DMS153 (cell line): ENCODE measurements at regions not wholly inside any gene's neighbourhood (a gene's known extent, or its start where the extent isn't known, plus 50 kb on each side); places are given as distances from the start of the nearest gene placed in this dataset.
"Not testable (repeated sequence)": the region's sequence is repeated elsewhere in the genome, so short reads cannot be mapped to it uniquely, and the experiment has no call there.

Source experiments
- DNase-seq: peaks from one replicate; lab custom pipeline; 2025; lab: John Stamatoyannopoulos, UW

DNA sequence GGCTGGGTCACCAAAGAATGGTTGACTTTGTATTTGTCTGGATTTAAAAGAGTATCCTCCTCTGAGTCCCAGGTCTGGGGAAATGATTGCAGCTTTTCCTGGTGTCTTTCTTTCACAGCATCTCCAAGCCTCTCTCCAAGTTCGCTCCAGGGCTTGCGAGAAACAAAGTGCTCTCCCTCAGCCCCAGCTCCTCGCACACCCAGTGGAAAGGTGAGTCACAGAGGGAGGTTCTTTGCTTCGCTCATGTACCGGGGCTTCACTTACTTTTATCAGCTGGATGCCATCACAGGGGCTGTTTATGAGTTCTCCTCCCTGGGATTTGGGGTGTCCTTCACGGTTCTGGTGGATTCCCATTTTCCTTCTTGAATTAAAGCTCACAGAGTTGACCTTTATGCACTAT, 252.2 kb upstream of the PLPP4 start:
- DNase-seq: no peak

DNA sequence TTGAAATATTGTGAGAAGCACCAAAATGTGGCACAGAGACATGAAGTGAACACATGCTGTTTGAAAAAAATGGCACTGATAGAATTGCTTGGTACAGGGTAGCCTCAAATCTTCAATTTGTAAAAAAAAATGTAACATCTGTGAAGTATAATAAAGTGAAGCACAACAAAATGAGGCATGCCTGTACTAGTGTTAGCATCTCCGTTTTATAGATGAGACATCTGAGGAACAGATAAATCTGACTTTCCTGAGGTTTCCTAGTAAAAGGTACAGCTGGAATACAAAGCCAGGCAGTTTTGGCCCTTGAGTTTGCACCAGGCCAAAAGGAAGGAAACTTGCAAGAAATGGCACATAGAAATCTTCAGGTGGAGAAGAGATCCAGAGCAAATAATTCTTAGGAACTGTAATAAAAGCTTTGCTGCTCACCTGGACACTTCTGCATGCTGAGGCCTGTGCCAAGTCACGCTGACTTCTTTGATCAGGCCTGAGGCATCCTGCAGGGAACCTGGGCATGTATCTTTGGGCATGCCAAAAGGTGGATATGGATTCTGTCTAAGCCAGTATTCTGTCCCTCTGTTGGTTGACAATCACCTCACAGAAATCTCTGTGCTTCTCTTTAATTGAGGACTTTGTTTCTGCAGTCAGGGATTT, 251.5 kb upstream of the PLPP4 start:
- DNase-seq: no peak

DNA sequence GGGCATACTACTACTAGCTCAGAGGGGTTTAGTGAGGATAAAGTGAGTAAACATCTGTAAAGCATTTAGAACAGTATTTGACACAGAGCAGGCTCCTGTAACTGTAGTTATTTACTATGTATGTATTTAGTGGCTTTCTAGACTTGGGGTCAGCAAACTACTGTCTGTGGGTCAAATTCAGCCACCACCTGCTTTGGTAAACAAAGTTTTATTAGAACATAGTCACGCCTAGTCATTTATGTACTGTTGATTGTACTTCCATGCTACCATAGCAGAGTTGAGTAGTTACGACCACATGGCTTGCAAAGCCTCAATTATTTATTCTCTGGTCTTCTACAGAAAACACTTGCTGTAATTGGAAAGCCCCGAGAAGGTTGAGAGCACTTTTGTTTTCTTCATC, 248.5 kb upstream of the PLPP4 start:
- DNase-seq: no peak

GRCh38 chr10:120209124-120209762, 247.8 kb upstream of the PLPP4 start:
- DNase-seq: no peak

DNA sequence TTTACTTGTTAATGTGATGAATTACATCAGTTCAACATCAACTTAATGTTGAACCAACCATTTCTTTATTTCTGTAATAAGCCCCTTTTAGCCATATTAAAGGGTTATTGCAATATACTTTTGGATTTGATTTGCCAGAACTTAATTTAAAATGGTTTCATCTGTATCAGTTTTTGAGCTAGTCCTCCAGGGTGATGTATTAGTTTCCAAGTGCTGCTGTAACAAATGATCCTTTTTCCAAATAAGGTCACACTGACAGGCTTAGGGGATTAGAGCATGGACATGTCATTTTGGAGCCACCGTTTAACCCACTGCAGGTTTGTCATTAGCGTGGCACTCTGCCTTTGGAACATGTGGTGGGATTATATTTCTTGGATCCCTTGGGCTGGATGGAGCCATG, 244.8 kb upstream of the PLPP4 start:
- DNase-seq: no peak

- not testable (repeated sequence) for DNase-seq
These were observed 243.7 kb upstream of the PLPP4 start for GRCh38 chr10:120213283-120213682.

GRCh38 chr10:120217736-120218135, 239.3 kb upstream of the PLPP4 start:
- DNase-seq: no peak

GRCh38 chr10:120221873-120222485, 235.0 kb upstream of the PLPP4 start:
- DNase-seq: no peak

DNA sequence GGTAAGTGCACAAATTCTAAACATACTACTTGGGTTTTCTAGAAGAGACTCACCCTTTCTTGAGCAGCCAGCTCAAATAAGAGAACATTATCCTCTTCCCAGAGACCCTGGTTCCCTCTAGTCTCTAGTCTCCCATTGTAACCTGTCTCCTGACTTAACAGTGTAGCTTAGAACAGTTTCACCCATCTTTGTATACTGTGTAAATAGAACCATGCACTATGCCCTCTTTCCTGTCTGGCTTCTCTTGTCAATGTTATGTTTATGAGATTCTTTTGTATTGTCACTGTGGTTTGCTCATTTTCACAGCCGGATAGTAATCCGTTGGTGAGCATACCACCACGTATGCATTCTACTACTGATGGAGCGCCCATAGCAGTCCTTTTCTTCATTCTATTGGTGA, 227.4 kb upstream of the PLPP4 start:
- DNase-seq: no peak

DNA sequence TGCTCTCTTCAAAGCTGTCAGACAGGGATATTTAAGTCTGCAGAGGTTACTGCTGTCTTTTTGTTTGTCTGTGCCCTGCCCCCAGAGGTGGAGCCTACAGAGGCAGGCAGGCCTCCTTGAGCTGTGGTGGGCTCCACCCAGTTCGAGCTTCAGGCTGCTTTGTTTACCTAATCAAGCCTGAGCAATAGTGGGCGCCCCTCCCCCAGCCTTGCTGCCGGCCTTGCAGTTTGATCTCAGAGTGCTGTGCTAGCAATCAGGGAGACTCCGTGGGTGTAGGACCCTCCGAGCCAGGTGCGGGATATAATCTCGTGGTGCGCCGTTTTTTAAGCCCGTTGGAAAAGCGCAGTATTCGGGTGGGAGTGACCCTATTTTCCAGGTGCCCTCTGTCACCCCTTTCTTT, 217.3 kb upstream of the PLPP4 start:
- not testable (repeated sequence) for DNase-seq

DNA sequence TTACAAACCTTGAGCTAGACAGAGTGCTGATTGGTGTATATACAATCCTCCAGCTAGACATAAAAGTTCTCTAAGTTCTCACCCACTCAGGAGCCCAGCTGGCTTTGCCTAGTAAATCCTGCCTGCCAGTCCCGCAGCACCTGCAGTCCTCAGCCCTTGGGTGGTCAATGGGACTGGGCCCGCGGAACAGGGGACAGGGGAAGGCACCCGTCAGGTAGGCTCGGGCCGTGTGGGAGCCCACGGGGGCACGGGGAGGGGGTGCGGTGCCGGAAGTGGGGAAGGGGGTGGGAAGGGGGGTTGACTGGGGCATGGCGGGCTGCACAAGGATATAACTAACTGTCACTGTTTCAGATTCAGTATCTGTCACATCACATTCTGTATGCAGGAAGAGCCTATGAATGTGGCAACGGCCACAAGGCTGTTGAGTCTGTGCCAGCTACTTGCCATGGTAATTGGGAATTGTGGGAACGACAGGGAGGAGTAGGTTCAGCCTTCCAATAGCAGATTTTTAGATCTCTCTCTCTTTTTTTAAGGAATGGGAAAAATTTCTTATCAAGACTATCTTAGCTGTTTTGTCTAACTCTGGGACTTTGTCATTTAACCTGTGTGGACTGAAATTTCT, 205.1 kb upstream of the PLPP4 start:
- no peak for DNase-seq

GRCh38 chr10:120253131-120253530, 203.9 kb upstream of the PLPP4 start:
- DNase-seq: no peak

DNA sequence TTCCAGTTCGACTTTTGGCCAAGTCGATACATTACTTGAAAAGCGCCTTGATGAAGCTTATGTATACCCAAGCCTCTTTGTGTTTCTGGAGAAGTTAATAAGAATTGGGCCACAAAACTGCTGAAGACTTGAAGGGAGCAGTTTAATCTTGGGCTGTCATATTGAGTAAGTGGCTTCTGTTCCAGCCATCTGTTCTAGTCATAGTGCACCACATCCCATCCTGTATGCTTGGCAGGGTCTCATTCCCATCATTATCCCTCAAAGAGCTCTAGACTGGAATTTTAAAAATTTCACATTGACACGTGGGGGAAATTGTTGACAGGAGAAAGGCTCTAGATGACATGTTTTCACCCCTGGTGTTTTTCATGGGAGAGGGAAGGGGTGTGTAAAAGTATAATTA, 196.6 kb upstream of the PLPP4 start:
- no peak for DNase-seq

GRCh38 chr10:120262857-120263547, 194.0 kb upstream of the PLPP4 start:
- no peak for DNase-seq

- DNase-seq: no peak
These were observed 191.0 kb upstream of the PLPP4 start for GRCh38 chr10:120266022-120266421.

- no peak for DNase-seq
These were observed 186.1 kb upstream of the PLPP4 start for GRCh38 chr10:120270906-120271305.

GRCh38 chr10:120271696-120272095, 185.3 kb upstream of the PLPP4 start:
- no peak for DNase-seq

- no peak for DNase-seq
These were observed 184.7 kb upstream of the PLPP4 start for GRCh38 chr10:120272350-120272749.

GRCh38 chr10:120278069-120278468, 179.0 kb upstream of the PLPP4 start:
- no peak for DNase-seq

GRCh38 chr10:120279196-120279595, 177.8 kb upstream of the PLPP4 start:
- DNase-seq: no peak

- DNase-seq: no peak
These were observed 174.6 kb upstream of the PLPP4 start for GRCh38 chr10:120282421-120282820.

DNA sequence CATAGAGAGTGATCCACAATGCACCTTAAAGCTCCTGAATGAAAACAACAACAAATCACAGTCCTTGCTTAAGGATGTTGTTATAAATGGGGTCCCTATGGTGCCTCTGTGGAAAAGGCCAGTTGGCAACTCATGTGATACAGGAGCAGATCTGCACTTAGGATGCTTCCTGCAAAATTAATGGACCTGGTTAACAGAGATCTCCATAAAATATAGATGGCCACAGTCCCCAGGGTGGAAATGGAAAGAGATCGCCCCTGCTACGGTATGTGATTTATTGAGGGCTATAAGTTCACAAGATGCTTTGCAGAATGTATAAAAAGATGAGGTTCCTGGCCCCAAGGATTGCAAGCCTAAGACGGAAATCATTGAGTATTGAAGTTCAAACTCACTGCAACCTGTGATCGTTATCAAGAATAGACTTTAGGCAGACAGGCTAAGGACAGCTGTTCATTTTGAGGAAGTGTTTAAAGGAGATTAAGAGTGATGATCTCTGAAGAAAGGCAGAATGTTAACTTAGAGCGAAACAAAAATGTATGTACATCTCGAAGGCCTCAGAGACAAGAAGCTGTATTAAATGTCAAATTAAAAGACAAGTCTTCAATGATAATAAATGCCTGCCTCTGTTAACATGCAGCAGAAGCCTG, 174.1 kb upstream of the PLPP4 start:
- DNase-seq: no peak
